HG03342 (cell line): ENCODE measurements at regions not wholly inside any gene's neighbourhood (a gene's known extent, or its start where the extent isn't known, plus 50 kb on each side); places are given as distances from the start of the nearest gene placed in this dataset.
"Not testable (repeated sequence)": the region's sequence is repeated elsewhere in the genome, so short reads cannot be mapped to it uniquely, and the experiment has no call there.

Experiments
- ATAC-seq: cut with Tn5 transposase; IDR thresholded peaks from one replicate; pipeline ENCODE4 v1.9.1; 2021; ENCODE audit warnings: mild to moderate bottlenecking, moderate library complexity; ENCODE audit not compliant: unreplicated experiment

DNA sequence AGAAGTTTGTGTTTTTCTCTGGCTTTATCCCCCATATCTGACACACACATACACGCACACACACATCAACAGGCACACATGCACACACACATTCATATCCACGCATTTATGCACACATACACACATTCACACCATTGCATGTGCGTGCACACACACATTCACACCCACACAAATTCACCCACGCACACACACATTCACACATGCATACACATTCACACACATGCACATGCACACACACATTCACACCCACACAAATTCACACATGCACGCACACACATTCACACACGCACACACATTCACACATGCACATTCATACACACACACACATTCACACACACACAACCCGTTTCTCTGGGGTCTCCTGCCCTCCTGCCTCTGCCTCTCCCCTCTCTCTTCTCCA, 264.2 kb downstream of the BCL11B start:
- ATAC-seq, result no peak

DNA sequence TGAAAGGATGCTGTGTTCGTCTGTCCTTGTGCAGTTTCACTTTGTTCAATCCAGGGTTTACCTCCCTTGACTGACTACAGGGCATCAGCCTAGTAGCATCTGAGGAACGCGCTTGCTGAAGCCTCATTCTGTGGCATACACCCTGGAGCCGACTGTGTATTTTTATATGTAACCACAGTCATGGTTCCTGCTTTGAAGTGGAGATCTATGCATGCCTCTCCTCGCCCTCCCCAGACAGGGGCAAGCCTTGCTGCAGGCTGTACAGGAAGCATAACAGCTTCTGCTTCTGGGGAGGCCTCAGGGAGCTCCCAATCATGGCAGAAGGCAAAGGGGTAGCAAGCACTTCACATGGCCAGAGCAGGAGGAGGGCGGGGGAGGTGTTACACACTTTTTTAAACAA, 262.1 kb downstream of the BCL11B start:
- no peak for ATAC-seq

DNA sequence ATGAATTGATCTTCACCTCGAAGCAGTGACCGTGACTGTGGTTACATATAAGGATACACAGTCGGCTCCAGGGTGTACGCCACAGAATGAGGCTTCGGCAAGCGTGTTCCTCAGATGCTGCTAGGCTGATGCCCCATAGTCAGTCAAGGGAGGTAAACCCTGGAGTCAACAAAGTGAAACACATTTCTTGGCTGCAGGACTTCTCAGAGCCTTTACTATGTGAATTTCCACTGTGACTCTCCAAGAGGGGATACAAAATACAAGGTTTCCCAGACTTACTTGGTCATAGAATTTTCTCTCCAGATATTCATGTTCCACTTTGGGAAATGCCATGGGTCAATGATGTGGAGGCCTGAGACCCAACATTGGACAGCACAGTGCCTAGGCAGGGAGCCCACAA, 260.6 kb downstream of the BCL11B start:
- no peak for ATAC-seq

DNA sequence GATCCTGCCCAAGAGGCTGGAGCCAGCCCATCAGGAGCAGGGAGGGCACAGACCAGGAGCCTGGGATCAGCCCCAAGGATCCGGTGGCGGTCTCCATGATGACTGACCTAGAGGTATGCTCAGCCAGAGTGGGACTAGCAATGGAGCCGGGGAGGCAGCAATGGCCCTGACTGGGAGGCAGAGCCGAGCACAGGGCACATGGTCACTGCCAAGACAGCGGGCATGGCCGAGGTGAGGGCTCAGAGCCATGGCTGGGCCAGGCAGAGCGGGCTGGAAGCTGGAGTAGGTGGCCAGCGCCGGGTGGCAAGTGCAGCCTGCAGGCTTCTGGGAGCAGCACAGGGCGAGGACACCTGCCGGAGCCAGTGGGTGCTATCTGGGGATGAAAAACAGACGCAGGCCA, 259.3 kb downstream of the BCL11B start:
- ATAC-seq, result no peak

DNA sequence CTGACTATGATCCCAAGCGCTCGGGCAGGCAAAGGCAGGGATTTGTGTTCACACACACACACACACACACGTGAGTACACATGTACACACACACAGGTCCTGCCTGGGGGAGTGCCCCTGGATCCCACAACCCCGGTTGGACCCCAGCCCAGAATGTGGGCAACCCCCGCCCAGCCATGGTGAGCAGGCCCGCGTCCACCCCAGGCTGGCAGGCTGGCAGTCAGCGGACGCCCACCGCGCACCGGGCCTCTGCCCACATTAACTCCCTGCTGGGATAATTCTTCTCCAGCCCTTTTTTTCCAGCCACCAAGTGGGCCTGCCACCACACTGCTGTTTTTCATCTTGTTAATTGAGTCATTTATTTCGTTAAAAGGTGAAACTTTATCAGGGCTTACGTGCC, 256.2 kb downstream of the BCL11B start:
- ATAC-seq, result no peak

DNA sequence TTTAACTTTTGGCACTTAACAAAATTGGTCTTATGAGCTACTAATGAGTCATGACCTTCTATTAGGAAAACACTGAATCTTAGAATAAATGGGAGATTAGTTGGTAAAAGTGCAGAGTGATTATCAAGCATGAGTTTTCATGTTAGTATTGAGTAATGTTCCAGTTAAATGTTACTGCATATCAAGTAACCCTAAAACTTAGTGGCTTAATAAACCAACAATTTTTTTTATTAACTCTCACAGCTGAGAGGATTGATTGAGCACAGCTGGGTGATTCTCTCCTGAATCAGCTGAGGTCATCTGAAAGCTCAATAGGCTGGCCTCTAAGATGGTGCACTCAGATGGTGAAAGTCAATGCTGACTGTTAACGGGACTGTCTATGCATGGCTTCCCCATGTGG, 248.6 kb downstream of the BCL11B start:
- ATAC-seq, result no peak

DNA sequence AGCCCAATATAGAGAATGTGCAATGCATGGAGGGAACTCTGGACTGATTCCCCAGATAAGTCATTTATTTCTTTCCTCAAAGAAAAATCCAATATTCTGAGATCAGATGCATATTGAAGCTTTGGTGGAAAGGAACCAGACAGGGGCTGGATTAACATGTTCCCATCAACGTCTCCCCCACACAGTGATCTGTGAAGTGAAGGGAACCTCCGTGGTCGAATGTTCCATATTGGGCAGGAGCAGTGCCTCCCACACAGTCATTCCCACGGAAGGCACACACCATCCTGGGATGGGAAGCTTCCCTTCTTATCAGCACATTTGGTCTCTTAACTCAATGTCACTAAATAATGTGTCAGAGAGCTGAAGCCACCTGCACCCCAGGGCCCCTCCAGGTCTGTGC, 247.1 kb downstream of the BCL11B start:
- no peak for ATAC-seq

DNA sequence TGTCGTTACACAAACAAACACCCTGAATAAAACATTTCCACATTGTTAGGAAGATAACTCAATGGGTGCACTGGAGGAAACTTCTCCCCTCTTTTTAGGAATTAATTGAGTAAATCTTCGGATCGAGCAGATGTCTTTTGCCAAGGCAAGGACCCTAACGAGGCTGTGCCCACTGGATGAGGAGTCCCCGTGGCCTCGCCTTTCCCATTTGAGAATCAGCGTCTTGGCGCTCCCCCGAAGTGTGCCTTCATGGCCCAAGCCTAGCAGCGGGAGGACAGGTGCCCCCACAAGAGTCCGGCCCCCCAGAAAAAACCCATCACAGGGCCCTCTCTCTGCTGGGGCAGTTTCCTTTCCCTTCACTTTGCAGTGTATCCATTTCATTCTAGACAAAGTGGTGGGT, 246.6 kb downstream of the BCL11B start:
- ATAC-seq, result no peak

DNA sequence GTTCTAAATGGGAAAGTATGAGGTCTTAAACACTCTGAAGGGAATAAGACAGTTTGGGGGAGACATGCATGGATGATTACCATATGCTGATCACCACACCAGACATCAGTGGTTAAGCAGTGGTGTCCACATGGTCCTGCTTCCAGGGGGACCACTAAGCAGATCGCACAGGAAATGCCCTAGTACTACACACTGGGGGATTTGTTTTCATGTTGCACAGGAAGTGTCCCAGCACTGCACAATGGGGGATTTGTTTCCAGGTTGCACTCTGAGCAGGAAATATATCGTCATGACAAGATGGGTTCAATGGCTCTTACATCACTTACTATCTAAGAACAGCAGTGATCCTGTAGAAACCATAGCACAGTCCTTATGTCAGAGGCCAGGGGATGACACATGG, 245.5 kb downstream of the BCL11B start:
- ATAC-seq, result no peak

DNA sequence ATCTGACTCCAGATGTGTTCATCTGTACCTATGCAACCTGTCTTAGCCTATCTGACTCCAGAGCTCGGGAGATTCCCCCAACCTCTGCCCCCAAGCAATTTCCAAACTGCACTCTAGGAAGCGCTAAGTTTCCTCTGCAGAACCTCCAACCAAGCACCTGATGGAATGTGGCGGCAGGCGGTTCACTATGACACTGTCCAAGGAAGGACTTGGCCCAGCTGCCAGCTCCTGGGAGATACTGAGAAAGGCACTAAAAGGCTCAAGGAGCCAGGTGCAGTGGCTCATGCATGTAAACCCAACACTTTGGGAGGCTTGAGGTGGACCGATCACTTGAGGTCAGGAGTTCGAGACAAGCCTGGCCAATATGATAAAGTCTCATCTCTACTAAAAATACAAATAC, 244.0 kb downstream of the BCL11B start:
- no peak for ATAC-seq

DNA sequence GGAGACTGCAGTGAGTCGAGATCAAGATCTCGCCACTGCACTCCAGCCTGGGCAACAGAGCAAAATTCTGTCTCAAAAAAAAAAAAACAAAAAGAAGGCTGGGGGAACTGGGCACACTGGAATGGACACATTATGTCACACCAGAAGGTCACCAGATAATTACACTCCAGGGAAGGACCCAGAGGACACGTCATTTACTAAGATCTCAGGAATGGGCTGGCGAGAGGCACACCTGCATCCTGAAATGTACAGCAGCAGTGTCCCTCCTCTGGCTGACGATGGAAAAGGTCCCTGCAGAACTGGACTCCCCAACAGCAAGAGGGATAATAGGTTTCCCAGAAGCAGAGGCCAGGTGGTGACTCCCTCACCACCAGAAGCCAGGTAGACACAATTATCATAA, 243.5 kb downstream of the BCL11B start:
- no peak for ATAC-seq

DNA sequence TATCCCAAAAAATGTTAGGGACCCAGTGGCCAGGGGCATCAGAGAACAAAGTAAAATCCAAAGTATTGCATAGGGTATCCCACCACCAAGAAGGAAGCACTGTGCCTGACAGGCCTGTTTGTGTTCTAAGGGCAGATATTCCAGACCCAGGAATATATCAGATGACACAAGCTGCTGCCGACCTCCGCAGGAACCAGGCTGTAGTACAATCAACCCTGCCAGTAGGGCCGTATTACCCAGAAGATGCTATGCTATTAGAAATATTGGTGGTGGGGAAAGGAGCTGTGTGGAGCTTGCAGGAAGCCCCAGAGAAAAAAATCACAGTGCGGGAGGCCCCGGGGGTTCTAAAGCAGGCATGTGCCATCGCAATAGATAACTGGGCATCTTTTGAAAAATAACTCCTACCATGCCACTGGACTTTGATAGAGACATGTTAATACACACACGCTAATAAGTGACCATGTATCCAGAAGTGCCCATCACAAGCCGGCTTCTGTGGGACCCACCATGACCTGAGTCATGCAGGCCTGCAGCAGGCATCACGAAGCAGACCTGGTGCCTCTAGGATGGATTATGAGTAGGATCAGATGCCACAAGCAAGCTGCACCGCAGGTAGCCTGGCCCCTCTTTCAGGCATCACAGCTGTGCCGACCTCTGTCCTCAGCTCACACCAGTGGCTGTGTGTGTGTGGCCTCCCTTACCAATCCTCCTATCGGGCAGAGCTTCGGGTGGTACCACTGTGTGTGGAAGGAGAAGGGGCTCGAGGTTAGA, 242.7 kb downstream of the BCL11B start:
- ATAC-seq, result no peak

DNA sequence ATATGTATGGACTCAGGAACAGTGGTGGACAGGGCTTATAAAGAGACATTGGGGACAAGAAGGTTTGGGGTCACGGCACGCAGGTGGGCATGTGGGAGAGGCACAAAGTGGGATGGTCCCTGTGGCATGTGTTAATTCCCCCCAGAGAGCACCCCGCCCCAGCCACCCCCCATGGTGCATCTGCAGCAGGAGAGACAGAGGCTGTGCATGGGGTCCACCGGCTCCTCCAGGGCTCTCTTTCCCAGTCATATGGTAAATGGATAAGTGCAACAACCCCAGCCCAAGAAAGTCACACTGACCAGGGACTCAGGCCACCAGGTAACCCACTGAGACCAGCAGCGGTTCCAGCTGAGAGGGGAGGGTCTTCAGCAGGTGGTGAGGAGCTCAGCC, 242.1 kb downstream of the BCL11B start:
- no peak for ATAC-seq

DNA sequence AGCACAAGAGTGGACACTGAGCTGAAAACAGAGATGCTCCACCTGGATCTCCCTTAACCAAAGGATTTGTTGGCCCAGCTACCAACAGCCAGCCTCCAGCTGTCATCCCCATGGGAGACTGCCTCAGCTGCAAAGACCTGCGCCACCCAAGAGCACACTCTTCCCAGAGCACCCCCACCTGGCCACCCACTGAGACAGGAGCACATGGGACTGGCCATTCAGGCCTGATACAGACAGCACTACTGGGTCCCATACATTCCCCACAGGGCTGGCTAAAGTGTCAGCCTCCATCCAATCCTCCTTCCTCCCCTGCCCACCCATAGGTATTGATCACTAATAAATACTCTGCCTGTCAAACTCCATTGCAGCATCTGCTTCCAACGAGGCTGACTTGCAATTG, 241.5 kb downstream of the BCL11B start:
- ATAC-seq, result no peak

DNA sequence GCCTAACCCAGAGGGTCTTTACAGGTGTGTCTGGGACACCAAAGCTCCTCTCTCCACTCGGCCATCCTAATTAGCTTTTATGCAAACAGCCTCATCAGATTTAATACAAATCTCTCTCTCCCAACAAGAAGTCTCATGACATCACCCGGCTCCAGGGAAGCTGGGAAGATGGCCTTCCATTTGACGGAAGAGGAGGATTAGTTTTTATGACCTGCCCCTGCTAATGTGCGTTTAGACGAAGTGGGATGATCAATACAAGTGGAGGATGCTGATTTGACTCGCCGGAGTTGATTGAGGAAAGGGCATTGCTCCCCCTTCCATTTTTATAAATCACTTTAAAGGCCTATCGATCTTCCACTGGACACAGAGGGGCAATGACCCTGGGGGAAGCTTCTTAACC, 239.2 kb downstream of the BCL11B start:
- ATAC-seq, result no peak

DNA sequence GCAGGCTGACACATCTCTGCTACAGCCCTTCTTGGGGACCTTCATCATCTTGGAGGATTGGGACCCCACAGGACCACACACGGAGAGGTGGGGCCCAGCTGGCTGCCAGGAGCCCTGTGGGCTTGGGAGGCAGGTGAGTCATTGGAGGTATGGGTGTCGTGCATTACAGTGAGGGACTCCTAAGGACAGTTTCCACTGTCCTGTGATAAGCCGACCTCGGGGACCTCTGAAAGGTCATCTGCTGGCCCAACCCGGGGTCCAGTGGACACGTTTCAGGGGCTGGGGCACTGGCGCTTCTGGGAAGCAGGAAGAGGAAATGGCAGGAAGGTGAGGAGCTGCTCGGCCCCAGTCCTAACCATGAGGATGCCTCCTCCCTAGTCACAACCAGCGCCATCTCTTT, 238.0 kb downstream of the BCL11B start:
- no peak for ATAC-seq

DNA sequence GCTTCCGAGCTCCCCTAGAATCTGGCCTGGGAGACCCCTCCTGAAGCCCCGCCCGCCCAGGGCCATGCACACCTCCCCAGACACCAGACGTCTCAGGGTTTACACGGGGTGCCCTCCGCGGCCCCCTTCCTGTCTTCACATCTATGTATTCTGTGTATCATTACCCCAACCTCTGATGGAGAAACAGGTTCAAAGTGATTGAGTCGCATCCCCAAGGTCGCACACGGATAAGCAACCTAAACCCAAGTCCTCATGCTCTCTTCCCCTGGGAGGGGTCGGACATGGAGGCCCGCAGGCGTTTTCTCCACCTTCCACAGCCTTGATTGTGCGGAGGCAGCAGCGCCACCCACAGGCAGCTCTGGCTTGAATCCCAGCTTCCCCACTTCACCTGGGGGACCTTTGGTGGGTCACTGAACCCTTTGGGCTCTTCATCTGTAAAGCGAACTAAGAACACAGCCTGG, 237.3 kb downstream of the BCL11B start:
- no peak for ATAC-seq

DNA sequence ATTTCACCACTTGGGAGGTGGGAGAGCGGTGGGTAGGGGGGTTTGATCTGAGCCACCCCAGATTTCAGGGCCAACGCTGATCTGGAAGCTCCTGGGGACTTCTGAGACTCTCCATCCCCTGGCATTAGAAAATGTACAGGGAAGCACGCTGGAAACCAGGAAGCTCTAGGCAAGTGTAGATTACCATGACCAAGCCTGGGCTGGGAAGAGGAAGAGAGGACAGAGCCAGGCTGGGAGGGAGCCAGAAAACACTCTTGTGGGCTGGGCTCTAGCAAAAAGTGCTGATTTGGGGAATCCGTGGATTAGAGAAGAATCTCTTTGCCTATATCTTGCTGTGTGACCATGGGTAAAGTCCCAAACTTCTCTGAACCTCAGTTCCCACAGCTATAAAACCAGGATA, 236.7 kb downstream of the BCL11B start:
- ATAC-seq, result no peak

DNA sequence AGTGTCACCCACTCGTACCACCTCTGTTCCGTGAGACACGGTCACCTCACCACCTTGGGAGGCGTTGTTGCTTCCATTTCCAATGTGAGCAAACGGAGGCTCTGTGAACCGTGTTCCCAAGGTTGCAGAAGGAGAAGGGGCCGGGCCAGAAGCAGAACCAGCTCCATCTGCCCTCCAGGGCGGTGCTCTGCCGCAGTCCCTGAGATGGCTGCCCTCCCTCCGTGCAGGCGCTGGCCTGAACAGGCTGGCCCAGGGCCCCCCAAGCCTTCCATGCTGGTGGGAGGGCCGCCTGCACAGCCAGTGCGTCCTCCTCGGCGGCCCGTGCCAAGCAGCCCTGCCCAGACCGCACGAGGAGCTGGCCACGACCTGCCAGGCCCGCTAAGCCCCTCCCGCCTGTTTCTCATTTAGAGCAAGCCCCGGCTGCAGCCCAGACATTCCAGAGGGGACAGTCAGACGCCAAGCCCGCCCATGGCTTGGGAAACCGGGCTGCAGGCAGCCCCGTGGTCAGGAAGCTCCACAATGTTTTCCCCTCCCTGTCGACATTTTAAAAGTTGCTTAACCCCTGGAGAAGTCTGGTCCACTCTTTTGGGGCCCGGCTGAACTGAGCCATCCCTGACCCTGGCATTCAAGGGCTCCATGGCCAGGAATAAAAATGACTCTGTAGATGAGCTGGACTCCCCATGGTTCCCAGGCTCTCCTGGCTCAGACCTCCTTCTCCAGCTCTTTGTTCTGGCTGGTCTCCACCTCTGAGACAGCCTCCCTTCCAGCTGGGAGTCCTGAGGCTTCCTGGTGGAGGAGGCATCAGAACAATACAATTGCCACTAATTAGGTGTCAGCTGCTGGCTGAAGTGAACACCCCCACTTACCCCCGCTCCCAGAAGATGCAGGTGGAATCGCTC, 236.0 kb downstream of the BCL11B start:
- ATAC-seq, result no peak

DNA sequence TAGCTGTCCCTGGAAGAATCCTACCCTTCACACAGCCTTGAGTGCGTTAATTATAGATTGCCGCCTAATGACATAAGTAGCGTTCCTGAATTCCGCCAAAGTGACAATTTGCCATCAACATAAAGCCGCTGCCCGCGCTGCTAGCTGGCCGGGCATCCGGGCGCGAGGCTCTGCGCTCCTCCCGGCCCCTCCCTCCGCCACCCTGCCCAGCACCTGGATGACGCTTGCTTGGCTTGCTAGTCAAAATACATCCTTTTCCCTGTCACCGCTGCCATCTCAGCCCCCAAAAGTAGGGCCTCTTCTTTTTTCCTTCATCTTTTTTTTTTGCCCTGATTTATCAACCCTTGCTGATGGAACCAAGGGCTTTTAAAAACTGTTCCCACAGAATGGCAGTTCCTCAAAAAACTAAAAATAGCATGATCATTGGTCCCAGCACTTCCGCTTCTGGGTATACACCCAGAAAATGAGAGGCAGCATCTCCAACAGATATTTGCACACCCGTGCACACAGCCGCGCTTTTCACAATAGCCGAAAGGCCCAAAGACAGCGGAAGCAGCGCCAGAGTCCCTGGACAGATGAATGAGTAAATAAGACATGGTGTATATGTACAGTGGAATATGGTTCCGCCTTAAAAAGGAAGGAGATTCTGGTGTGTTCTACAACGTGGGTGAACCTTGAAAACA, 235.2 kb downstream of the BCL11B start:
- no peak for ATAC-seq

DNA sequence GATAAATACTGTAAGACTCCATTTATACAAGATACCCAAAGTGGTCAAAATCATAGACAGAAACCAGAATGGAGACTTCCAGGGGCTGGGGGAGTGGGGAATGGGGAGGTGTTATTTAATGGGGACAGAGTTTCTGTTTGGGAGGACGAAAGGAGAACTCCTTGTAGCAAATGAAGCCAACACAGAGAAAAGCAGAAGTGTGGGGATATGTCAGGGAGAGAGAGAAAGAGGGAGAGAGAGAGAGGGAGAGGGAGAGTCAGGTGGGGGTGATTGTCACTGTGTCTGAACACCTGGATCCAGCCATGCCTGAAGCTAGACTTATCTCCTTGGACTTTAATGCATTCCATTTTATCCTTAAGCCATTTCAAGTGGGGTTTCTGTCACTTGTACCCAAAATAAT, 234.7 kb downstream of the BCL11B start:
- ATAC-seq, result not testable (repeated sequence)
